IPS-NIHi11 (cell line): ENCODE measurements at regions not wholly inside any gene's neighbourhood (a gene's known extent, or its start where the extent isn't known, plus 50 kb on each side); places are given as distances from the start of the nearest gene placed in this dataset.
"Not testable (repeated sequence)": the region's sequence is repeated elsewhere in the genome, so short reads cannot be mapped to it uniquely, and the experiment has no call there.

ENCODE experiments used
- DNase-seq: peaks from one replicate; pipeline ENCODE4 v3.0.0; 2012; ENCODE audit warnings: mixed read lengths, low spot score

GRCh38 chr15:79769933-79770759 is 126.7 kb downstream of the MTHFS start:
- no peak for DNase-seq

GRCh38 chr15:79773128-79773527 is 123.7 kb downstream of the MTHFS start:
- DNase-seq, result no peak

GRCh38 chr15:79775821-79776220 is 121.0 kb downstream of the MTHFS start:
- DNase-seq, result no peak

- DNase-seq, result no peak
Measured at GRCh38 chr15:79777916-79778315, 118.9 kb downstream of the MTHFS start.

GRCh38 chr15:79778378-79778990 is 118.3 kb downstream of the MTHFS start:
- DNase-seq, result no peak

- no peak for DNase-seq
Measured at GRCh38 chr15:79779746-79780145, 117.1 kb downstream of the MTHFS start.

GRCh38 chr15:79782307-79782706 is 114.5 kb downstream of the MTHFS start:
- not testable (repeated sequence) for DNase-seq
